Renal pelvis (tissue), 1 donor: ENCODE measurements at regions not wholly inside any gene's neighbourhood (a gene's known extent, or its start where the extent isn't known, plus 50 kb on each side); places are given as distances from the start of the nearest gene placed in this dataset.
"Not testable (repeated sequence)": the region's sequence is repeated elsewhere in the genome, so short reads cannot be mapped to it uniquely, and the experiment has no call there.

ENCODE experiments used
- DNase-seq: peaks from one replicate; pipeline ENCODE4 v3.0.0-alpha.2; 2013

GRCh38 chr14:87309557-87309956, 683.4 kb downstream of the GALC start:
- DNase-seq: no peak

GRCh38 chr14:87306409-87307168, 686.4 kb downstream of the GALC start:
- no peak for DNase-seq

- DNase-seq: no peak
Measured at GRCh38 chr14:87305345-87305744, 687.6 kb downstream of the GALC start.

GRCh38 chr14:87304404-87304803, 688.6 kb downstream of the GALC start:
- DNase-seq: no peak

- DNase-seq: no peak
Measured at GRCh38 chr14:87286826-87287225, 706.2 kb downstream of the GALC start.

GRCh38 chr14:87286191-87286590, 706.8 kb downstream of the GALC start:
- no peak for DNase-seq

GRCh38 chr14:87285506-87285905, 707.5 kb downstream of the GALC start:
- DNase-seq: no peak

- no peak for DNase-seq
Measured at GRCh38 chr14:87283547-87283946, 709.4 kb downstream of the GALC start.

GRCh38 chr14:87282266-87282665, 710.7 kb downstream of the GALC start:
- DNase-seq: no peak

GRCh38 chr14:87278415-87278814, 714.6 kb downstream of the GALC start:
- no peak for DNase-seq

- DNase-seq: no peak
Measured at GRCh38 chr14:87271331-87271730, 721.7 kb downstream of the GALC start.

DNA sequence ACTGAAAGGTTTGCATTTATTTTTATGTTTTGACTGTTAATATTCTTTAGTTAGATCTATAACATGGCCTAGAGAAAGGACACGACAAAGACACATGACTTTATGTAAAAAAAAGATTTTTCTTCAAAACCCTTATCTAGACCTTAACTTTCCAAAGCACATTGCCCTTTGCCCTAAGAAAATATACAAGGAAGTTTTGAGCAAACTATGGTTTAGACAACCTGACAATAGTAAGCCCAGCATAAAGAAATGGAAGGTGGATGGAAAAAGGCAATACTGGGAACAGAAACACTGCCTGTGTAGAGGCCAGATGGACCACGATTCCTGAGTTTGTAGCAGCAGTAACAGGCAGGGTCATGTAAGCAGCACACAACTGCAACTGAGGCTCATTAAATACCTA, 724.0 kb downstream of the GALC start:
- DNase-seq: no peak

DNA sequence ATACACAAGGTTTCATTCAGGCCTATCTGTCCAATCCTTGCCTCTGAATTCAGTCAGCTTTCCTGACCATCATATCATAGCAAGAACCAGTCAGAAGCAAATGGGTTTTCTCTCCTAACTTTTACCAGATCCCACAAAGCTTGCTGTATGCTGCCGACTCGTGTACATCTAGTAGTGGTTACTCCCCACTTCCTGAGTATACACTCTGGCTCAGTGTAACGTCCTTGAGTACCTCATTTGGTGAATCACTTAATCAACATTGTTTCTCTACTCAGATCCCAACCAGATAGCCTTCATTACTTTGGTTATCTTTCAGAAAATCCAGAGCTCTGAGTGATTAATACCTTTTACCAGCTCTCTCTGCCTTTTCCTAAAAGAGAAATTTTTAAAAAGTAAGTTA, 728.2 kb downstream of the GALC start:
- DNase-seq: no peak

DNA sequence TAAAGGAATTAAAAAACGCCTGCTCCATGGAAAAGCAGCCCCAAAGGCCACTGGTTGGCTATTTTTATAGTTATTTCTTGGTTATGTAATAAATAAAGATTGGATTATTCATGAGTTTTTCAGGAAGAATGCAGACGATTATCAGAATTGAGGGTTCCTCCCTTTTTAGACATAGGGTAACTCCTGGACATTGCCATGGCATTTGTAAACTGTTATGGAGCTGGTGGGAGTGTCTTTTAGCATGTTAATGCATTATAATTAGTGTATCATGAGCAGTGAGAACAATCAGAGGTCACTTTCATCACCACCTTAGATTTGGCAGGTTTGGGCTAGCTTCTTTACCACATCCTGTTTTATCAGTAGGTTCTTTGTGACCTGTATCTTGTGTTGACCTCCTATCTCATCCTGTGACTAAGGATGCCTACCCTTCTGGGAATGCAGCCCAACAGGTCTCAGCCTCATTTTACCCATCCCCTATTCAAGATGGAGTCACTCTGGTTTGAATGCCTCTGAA, 728.7 kb downstream of the GALC start:
- no peak for DNase-seq

- no peak for DNase-seq
Measured at GRCh38 chr14:87261621-87262020, 731.4 kb downstream of the GALC start.

DNA sequence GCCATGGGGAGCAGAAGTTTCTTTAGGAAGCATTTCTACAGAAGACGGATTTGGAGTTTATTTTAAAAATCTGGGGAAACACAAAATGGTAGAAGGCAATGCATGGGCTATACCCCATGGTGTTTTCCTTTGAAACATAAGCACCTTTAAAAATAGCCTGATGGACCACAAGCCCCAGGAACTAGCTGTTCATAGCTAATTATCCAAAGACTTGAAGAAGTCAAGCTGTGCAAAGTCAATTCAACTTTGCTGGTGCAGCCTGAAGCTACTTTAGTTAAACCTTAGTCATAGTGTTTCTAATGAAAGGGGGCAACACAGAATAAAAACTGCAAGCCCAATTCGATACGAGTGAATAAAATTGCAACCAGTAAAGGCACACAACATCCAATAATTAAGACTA, 732.5 kb downstream of the GALC start:
- DNase-seq: no peak

DNA sequence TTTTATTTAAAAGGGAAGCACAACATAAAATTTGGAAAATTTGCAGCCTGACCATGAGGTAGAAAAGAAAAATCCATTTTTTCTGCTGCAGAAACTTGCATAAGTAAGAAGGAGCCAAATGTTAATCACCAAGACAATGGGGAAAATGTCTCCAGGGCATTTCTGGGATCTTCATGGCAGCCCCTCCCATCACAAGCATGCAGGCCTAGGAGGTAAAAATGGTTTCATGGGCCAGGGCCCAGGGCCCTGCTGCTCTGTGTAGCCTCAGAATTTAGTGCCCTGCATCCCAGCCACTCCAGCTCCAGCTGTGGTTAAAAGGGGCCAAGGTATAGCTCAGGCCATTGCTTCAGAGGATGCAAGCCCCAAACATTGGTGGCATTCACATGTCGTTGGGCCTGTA, 735.6 kb downstream of the GALC start:
- no peak for DNase-seq

GRCh38 chr14:87255058-87255457, 737.9 kb downstream of the GALC start:
- peak; percentile 45 for DNase-seq

DNA sequence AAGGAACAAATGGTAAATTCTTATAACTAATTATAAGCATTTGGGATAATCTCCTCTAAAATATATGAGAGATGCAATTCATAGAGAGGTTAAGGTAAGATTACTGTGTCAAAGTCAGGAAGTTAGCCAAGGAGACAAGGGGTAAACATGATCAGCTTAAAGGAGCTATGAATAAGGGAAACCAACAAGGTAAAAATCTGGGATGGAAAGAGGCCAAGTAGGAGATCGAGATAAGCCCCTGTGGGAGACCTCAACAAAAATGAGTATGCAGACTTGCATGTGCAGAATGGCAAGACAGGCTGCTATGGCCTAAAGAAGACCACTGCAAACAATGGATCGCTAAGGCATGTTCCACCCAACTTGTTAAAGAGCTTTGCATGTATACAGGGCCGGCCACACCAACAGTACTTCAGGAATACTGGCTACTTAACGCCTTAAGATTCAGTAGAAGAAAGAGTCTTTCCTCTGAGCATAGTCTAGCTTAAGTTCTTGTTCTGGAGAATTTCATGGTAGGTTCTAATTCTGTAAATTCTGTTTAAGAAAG, 738.6 kb downstream of the GALC start:
- DNase-seq: no peak

- DNase-seq: not testable (repeated sequence)
Measured at GRCh38 chr14:87253791-87254190, 739.2 kb downstream of the GALC start.

DNA sequence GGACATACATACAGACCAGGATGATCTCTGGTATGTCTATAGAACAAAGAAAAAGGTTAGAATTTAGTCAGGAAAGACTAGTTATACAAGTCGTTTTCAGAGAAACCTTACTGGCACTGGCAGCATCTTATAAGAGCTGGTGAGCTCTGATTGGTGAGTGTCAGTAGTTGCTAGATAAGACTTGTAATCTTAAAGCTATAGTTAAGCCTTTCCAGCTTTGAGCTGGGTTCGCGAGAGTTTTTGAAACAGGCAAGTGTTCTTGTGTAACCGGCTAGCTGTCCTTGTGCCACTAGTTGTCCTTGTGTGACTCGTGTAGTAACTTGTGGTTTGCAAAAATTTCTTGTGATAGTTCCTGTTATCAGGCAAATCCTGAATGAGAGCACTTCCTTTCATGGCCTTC, 740.9 kb downstream of the GALC start:
- DNase-seq: no peak

DNA sequence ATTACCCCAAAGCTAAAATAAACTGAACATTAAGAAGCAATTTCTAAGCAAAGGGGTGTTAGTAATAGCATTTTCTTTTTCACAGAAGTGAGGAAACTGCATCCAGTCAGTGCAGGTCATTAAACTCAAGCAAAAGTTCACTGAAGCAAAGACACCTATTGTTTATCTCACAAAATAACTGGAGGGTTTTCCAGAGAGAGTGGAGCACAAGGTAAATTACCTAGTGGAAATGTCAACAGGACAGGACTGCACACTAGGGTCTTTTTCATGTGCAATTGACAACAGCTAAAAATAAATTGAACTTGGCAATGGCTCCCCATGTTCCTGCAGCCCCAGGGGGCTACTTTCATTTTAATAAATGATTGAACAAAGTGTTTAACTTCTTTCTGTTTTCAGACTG, 742.0 kb downstream of the GALC start:
- DNase-seq: peak; percentile 28

DNA sequence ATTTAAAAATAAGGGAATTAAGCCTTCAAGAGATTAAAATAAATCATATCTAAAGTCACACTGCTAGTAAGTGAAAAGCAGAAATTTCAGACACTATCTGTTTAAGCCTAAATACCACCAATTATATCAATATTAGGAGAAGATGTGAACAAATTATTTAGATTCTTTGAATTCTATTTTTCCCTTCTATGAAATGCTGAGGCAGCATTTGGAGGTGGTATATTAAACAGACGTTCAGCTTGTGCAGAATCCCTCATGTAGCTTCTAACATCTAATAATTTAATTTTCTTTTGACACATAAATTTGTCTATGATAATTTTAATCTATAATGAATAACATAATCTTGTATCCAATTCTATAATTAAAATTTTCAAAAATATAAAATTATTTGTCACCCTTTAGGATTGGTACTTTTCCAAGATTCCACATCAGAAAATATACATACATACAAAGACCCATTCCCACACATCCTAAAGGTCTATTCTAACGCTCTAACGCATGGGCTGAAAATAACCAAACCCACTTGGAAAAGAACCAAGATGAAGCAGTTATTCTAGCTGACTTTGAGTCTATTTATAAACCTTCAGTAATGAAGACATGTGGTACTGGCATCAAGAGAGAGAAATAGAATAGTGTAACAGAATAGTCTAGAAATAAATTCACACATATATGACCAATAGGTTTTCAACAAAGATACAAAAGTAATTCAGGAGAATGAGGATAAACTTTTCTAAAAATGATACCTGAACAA, 751.8 kb downstream of the GALC start:
- DNase-seq: no peak
